ENCODE measurements at regions not wholly inside any gene's neighbourhood (a gene's known extent, or its start where the extent isn't known, plus 50 kb on each side); places are given as distances from the start of the nearest gene placed in this dataset.
"Not testable (repeated sequence)": the region's sequence is repeated elsewhere in the genome, so short reads cannot be mapped to it uniquely, and the experiment has no call there.

DNA sequence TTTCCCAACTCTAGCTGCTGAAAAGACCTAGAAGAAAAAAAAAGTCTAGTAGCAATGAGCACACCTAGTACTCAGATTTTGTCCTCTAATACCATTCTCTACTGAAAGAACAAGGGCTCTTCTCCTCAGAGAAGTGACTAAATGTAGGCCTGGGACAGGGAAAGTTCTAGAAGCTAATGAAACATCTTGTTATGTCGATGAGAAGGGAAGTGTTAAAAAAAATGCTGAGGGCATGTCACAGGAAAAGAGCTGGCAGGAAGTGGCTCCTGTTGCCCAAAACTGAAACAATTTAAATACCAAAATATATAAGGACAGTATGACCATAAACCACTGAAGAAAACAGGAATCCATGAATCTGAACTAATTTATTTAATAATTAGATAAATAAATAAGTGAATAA lies 581.4 kb upstream of the TBL1XR1 start:
- no peak for DNase-seq (ENCODE audit: low read depth in 2 of 2)

DNA sequence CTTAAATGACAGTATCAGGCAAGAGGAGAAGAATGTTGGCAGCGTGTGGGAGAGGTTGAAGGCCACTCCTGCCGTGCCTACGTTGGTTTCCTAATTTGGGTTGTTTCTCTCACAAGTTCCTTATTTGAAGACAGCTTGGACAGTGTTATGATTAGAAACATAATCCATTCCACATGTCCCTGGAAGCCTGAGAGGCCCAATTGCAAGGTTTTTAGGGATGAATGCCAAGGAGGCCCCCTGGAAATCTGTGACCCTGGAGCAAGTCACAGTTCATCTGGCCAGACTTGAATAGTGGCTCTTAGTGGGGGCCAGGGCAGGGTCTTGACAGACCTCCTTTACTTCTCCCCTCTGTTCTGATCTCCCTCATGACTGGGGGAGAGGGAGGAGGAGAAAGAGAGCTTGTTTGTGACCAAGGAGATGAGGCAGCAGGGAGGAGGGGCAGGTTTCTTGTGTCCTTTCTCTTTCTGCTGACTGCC lies 584.4 kb upstream of the TBL1XR1 start:
- DNase-seq (ENCODE audit: low read depth in 2 of 2) = no peak

DNA sequence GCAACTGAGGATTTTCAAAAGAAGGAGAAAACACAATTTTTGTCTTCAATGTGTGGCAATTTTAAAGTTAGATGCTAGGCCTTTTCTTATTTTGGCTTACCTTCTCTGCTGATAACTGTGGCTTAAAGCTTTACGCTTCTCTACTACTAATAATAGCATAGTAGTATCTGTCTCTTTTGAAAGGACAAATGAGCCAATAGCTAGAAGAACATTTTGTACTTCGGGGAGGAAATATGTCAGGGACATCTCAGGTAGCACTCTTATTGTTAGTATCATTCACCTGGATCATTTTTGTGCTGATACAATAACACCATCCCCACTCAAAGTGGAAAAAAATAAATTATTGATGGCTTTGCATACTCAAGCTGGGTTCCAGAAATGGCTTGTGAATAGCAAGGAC lies 586.1 kb upstream of the TBL1XR1 start:
- DNase-seq (ENCODE audit: low read depth in 2 of 2) = no peak

DNA sequence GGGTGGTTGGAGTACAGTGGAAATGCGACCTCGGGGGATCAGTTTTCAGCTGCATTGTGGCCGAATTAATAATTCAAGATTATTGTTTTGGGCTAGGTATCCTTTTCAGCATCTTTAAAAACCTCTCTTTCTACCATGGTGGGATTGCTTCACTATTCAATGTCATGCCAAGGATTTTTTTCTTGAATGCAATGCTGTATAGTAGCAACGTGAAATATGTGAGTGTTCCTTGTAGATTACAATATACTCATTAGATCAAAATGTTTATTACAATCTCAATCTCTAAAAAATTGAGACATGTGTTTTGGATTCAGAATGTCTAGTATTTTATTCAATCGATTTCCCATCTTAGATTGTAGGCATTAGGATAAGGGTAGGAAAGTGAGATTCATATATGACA lies 586.5 kb upstream of the TBL1XR1 start:
- DNase-seq (ENCODE audit: low read depth in 2 of 2) = no peak

GRCh38 chr3:177787279-177788041 lies 590.2 kb upstream of the TBL1XR1 start:
- no peak for DNase-seq (ENCODE audit: low read depth in 2 of 2)

DNA sequence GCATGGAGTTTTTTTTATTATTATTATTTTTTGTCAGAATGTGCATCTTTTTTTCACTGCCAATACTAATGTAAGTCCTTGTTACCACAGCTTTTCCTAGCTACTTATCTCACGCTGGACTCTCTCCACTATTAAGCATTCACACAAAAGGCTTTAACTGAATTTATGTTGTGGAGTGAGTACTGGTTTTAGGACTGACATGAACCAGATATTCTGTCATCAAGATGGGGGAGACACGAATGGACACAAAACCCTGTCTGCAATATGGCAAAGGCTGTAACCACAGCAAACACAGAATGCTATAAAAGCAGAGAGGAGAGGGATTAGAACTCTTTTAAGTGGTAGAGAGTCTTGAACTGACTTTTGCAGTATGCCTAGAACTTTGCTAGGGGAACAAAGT lies 592.2 kb upstream of the TBL1XR1 start:
- DNase-seq (ENCODE audit: low read depth in 2 of 2) = no peak

- DNase-seq (ENCODE audit: low read depth in 2 of 2) = no peak
Measured at GRCh38 chr3:177792311-177793030, 595.2 kb upstream of the TBL1XR1 start.

GRCh38 chr3:177793451-177793850 lies 596.2 kb upstream of the TBL1XR1 start:
- DNase-seq (ENCODE audit: low read depth in 2 of 2) = no peak

DNA sequence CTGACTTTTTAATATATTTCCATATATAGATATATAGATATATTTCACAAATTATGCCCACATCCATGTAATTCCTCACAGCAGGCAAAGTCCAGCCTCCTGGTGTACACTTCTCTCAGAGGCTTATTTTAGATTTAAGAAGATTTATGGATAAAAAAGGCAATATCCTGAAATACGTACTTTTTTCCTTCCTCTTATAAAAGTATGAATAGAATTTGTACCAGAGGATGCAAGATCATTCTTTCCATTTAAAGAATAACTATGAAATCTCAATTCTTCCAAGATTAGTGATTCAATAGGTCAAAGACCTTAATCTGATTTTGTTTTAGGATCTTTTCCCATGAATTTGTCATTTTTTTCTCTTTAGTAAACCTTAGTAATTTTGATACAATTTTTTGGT lies 597.9 kb upstream of the TBL1XR1 start:
- DNase-seq (ENCODE audit: low read depth in 2 of 2) = no peak

DNA sequence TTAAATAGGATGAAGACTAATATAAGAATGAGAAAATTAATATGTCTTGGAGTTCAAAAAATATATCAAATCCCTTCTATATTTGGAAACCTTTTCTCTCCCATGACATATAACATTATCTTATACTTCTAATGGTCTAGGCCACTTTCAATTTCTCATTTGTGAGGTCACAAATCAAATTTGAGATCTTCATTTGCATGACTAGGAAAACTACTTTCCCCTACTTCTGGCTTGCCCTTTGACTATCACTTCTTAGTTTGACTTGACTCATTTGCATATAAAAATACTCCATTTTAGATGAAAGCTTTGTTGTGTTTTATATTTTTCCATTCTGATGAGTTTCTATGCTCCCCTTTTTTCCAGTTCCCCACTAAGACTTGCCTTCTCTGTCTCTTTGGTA lies 598.6 kb upstream of the TBL1XR1 start:
- no peak for DNase-seq (ENCODE audit: low read depth in 2 of 2)

DNA sequence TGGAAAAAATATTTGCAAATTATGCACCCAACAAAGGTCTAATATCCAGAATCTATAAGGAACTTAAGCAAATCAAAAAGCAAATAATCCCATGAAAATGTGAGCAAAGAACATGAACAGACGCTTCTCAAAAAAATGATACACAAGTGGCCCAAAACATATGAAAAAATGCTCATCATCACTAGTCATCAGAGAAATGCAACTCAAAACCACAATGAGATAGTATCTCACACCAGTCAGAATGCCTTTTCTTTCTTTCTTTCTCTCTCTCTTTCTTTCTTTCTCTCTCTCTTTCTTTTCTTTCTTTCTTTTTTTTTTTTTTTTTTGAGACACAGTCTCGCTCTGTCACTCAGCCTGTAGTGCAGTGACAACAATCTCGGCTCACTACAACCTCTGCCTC lies 602.9 kb upstream of the TBL1XR1 start:
- not testable (repeated sequence) for DNase-seq (ENCODE audit: low read depth in 2 of 2)

- DNase-seq (ENCODE audit: low read depth in 2 of 2) = no peak
Measured at GRCh38 chr3:177800561-177800960, 603.3 kb upstream of the TBL1XR1 start.

GRCh38 chr3:177802151-177802900 lies 605.0 kb upstream of the TBL1XR1 start:
- no peak for DNase-seq (ENCODE audit: low read depth in 2 of 2)

DNA sequence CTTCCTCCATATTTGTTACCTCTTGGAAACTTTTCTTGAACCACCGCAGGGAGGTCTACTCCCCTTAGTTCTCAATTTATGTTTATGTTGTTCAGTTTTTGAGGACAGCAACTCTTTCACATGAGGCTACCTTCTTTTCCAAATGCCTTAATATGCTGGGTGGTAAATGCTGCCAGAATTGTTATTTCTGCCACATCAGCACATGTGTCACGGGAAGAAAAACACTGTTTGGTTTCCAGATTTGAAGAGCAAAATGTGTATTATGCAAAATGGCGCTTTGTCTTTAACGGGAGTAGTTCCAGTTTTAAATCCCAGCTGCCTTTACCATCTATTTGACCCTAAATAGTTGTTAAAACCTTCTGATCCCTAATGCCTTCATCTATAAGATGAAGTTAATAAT lies 606.2 kb upstream of the TBL1XR1 start:
- no peak for DNase-seq (ENCODE audit: low read depth in 2 of 2)

DNA sequence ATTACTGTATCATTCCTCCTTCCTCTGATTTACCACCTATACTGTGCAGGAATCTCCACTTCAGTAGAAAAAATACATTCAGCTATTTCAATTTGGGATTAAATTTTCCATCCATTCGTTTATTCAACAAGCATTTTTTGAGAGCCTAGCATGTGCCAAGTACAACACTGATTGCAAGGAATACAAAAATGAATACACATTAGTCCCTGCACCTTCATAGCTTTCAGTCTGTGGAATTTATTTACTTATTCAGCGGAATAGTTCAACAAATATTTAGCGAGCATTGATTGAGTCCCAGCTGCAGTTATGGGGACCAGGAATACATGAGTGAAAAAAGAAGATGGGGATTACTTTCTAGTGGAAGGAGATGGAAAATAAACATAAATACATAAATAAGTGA lies 606.8 kb upstream of the TBL1XR1 start:
- DNase-seq (ENCODE audit: low read depth in 2 of 2) = no peak

- DNase-seq (ENCODE audit: low read depth in 2 of 2) = no peak
Measured at GRCh38 chr3:177804646-177805045, 607.4 kb upstream of the TBL1XR1 start.

- DNase-seq (ENCODE audit: low read depth in 2 of 2) = no peak
Measured at GRCh38 chr3:177807150-177807875, 610.0 kb upstream of the TBL1XR1 start.

GRCh38 chr3:177808928-177809478 lies 611.7 kb upstream of the TBL1XR1 start:
- DNase-seq (ENCODE audit: low read depth in 2 of 2) = not testable (repeated sequence)

GRCh38 chr3:177810162-177810623 lies 612.9 kb upstream of the TBL1XR1 start:
- DNase-seq (ENCODE audit: low read depth in 2 of 2) = no peak

- no peak for DNase-seq (ENCODE audit: low read depth in 2 of 2)
Measured at GRCh38 chr3:177811112-177811511, 613.8 kb upstream of the TBL1XR1 start.

- DNase-seq (ENCODE audit: low read depth in 2 of 2) = no peak
Measured at GRCh38 chr3:177811835-177812234, 614.6 kb upstream of the TBL1XR1 start.
